ENCODE measurements at regions not wholly inside any gene's neighbourhood (a gene's known extent, or its start where the extent isn't known, plus 50 kb on each side); places are given as distances from the start of the nearest gene placed in this dataset.

DNA sequence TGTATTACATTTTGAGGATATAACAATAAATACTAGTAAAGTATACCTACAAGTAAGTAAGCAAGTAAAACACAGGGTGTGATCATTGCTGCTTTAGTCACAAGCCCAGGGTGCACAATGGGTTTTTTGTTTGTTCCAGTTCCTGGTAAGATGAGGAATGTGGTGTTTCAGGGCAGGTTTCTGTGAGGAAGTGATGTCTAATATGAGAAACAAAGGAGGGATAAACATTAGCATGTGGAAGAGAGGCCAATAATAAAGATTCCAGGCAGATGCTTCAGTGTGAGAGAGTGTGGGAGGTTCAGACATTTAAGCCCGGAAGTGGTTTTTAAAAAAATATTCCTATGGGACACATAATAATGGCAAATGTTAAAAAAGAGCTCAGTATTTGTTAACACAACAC, 808.1 kb upstream of the USP15 start:
- TF ChIP-seq, protein P1, sequence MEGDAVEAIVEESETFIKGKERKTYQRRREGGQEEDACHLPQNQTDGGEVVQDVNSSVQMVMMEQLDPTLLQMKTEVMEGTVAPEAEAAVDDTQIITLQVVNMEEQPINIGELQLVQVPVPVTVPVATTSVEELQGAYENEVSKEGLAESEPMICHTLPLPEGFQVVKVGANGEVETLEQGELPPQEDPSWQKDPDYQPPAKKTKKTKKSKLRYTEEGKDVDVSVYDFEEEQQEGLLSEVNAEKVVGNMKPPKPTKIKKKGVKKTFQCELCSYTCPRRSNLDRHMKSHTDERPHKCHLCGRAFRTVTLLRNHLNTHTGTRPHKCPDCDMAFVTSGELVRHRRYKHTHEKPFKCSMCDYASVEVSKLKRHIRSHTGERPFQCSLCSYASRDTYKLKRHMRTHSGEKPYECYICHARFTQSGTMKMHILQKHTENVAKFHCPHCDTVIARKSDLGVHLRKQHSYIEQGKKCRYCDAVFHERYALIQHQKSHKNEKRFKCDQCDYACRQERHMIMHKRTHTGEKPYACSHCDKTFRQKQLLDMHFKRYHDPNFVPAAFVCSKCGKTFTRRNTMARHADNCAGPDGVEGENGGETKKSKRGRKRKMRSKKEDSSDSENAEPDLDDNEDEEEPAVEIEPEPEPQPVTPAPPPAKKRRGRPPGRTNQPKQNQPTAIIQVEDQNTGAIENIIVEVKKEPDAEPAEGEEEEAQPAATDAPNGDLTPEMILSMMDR (IDR thresholded peaks at IDR 0.05): no peak
- no peak for TF ChIP-seq POLR2A (IDR thresholded peaks at IDR 0.05)
- TF ChIP-seq POLR2AphosphoS5 (IDR thresholded peaks at IDR 0.05): no peak

Measured in prostate gland (tissue), 2 donors.